GM19438 (cell line): ENCODE measurements at regions not wholly inside any gene's neighbourhood (a gene's known extent, or its start where the extent isn't known, plus 50 kb on each side); places are given as distances from the start of the nearest gene placed in this dataset.

Source experiments
- ATAC-seq: cut with Tn5 transposase; IDR thresholded peaks from one replicate; pipeline ENCODE4 v1.9.1; 2021; ENCODE audit warnings: low read depth; ENCODE audit not compliant: unreplicated experiment

DNA sequence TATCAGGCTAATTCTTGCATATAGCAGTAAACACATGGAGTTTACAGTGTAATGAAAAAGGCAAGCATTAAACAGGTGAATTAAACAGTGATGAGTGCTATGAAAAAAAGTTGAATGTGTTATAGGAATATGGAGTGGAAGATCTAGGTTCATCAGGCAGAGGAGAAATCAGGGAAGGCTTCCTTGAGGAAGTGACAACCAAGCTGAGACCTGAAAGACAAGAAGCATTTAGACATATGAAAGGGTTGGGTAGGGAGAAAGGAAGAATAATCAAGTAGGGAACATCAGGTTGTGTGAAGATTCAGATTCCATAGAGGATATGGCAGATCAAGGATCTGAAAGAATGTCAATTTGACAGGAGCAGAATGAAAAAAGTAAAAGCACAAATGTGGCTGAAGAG is 612.5 kb downstream of the PRELID2 start:
- ATAC-seq = no peak

DNA sequence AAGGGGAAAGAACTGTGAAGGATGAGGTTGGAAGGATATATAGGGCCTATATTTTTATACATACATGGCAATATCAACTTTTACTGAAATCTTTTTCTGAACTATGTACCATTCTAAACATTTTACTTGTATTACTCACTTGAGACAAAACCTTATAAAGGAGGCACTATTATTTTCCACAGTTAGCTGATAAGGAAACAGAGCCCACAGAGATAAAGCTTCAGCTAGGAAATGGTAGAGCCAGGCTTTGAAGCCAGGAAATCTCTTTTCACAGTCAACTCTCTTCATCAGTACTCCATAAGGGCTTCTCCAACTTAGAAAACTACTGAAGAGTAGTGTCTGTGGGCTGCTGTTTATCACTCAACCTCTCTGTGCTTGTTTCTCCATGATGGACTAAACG is 613.7 kb downstream of the PRELID2 start:
- no peak for ATAC-seq

DNA sequence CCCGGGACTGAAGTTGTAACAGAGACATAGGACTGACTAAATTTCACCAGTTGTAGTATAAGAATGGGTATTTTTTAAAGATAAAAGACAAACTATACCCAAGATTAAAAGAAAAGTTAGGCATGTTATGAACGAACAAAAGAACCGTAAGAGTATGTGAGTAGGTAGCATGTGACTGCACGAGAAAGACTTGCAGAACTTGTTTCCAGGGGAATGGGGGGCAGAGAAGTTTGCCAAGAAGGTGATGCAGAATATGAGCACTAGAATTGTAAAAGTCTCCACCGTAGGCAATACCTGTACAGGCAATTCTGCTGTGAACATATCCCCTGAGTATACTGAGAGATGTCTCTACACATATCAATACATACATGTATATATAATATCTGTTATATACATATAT is 614.7 kb downstream of the PRELID2 start:
- ATAC-seq = no peak

DNA sequence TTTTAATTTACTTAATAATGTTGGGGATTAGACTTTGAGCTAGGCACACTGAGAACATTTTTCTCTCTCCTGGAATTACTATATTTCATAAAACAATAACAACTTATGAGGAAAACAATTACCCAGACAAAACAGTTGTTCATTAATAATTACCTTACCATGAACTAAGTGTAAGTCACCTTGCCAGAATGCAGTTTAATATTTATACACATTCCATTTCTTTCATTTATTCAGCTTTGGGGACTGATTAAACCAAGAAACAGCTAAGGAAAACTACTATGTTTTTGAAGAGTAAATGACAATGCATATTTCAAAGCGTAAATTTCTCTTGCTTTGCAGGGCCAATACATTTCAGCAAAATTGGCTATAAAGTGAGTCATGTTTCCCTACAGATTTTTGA is 616.2 kb downstream of the PRELID2 start:
- ATAC-seq = no peak

DNA sequence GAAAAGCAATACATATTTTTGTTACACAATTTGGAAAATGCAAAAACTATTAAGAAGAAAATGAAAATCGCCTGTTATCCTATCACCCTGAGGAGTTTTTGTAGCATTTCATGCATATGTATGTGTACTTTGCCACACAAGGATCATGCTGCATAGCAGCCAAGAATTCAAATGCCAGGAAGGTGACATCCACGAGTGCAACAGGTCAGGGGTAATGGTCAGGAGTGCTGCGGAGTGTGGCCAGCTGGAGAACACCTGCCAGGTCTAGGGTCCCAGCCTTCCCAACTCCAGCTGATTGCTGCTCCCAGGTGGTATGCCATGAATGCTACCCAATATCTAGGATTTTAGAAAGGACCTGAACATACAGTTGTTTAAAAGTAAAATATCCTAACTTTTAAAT is 617.1 kb downstream of the PRELID2 start:
- no peak for ATAC-seq

DNA sequence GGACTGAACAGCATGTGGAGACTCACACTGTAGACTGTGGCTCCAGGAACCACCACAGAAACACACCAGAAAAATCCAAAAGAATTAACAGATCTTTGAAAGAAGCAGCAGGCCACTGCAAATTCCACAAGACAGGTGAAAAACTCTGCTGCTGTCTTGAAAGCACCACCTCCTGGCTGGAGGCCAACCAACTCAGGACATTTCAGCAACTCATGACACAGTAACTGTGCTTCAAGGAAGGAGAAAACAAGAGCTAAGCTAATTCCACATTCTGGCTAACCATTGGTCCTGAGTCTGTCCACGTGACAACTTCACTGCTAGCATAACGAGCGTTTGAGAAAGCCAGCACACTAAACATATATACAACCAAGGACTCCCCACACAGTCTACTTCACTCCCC is 625.1 kb downstream of the PRELID2 start:
- ATAC-seq = no peak

DNA sequence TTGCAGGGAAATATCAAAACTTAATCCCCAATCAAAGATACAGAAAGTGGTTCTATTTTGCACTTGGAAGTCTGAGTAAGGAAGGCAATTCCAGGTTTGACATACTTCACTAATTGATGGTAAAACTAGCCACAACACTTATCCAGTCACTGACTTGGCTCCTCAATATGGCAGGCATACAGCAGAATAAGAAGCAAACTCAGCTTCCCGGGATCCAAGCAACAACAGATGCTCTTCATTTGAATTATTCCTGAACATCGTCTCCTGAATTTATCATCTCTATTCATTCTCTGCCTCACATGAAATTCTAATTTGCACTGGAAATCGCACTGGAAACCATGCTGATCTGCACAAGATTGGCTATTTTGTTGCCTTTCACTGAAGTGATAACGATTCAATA is 629.6 kb downstream of the PRELID2 start:
- ATAC-seq = no peak

DNA sequence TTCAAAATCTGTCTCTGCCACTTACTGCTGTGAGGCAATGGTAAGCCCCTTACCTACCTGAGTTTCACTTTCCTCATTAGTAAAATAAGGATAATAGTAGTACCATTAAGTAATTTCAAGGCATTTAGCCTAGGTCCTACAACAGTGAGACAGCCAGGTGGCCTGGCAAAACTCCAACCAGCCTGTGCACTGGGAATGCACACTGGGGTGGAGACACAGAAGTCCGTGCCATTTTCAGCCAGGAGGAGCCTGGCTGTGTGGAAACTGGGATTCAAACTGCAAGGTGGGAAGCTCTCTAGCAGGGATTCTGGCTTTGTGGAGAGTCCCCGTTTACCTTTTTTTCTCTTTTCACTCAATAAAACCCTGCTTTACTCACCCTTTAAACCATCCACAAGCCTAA is 630.4 kb downstream of the PRELID2 start:
- no peak for ATAC-seq

DNA sequence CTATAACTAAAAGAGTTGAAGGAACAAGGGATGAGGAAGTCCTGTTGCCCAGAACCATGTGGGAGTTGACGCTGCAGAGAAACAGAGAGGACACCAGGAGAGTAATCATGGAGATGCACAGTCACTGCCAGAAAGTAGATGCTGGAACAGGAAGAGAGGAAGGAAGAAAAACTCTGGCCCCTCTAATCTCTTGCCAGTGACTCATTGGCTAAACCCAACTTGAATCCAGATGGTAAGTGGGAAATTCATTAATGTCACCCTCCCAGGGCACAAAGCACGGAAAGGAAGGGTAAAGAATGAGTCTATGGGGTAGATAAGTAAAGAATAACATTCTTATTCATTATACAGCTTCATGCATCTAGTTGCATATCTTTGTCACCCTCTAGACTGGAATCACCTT is 631.9 kb downstream of the PRELID2 start:
- ATAC-seq = no peak

DNA sequence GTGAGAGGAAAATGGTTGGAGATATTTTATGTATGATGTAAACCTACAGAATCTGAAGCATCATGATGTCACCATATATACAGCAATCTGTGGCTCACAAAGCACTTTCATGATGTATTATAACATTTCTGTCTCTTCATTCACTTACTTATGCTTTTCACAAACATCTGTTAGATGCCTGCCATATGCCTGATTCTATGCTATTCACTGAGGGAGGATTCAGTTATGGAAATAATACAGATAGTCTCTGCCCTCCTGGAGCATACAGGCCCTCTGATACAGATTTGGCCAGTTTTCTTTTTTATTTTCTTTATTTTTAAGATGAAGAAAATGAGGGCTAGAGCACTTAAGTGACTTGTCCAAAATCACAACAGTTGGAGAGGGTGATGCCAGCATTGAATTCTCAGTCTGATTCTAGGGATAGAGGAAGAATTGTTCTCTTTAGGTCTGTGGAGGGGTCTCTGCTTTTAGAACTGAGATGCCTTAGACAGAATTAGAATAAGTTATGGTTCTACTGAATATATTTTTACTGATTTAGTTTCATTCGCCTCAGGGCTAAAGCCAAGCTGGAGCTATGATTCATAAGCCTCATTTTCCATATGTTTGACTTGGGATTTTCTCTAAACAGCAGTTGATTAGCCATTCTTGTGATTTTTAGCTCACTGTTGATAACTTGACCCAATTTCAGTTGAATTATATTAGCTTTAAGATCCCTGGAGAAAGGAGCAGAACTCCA is 636.4 kb downstream of the PRELID2 start:
- no peak for ATAC-seq

DNA sequence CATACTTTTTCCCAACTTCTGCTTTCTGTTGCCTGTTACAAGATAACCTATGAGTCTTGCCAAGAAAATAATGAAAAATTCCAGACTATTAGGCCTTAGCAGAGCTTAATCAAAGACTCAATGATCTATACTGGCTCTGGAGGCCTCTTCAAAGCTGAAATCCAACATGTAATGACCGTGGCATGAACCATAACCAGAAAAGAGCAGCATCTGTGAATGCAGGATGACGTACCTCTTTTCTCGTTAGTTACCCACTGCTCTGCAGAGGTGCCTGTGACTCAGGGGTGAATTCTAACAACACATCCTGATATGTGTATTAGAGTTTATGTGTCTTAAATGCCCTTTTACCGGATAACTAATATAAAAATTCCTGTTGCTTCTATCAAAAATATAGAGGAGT is 645.4 kb downstream of the PRELID2 start:
- no peak for ATAC-seq

DNA sequence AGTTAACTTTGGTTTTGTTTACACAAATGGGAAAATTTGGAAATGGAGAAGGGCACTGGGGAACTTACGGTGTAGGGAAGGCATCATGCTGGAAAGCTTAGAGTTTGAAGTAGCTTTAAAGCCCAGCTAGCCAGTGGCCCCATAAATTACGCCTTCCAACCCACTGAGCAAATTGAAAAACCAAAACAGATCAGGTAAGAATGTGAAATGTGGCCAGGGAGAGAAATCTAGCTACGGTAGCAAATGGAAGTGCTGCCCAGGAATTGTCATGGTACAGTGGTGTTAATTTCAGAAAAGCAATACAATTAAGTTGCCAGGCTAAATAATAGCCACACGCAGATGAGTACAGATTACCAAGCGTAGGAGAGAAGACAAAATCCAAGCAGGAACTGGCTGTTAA is 654.8 kb downstream of the PRELID2 start:
- ATAC-seq = no peak

DNA sequence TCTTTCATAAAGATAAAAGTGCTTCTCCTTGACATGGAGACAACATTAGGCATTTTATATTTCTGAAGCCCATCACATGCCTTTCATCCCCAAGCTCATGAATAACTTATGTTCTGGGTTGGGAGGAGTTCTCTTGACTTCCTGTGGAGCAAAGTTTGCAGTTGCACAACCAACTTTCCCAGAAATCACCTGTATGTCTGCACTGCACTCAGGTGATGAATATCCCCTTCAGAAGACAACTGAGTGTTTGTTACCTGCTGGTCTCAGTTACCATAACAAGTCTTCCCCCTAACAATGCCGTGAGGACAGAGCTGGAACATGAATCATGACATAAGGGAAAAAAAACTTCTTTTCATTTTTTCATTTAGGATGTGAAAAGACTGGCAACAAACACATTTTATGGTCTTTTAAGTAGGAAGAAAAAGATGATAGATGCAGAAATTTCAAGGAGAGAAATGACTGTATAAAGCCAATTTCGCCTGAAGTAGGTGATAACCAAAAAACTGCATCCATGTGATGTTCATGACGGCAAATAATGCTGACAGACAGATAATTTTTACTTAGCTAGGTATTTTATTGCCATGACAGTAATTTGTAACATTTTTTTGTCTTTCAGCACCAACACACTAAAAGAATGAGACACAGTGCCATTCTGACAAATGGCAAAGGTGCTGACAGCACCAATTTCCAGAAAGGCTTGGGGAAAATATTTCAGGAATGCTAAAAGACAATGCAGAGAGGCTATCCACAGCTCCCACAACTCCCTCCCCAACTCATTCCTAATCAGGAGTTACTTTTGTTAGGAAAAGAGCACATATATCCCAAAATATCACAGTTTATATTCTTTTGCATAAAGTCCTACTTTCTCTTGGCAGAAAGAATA is 656.3 kb downstream of the PRELID2 start:
- no peak for ATAC-seq

DNA sequence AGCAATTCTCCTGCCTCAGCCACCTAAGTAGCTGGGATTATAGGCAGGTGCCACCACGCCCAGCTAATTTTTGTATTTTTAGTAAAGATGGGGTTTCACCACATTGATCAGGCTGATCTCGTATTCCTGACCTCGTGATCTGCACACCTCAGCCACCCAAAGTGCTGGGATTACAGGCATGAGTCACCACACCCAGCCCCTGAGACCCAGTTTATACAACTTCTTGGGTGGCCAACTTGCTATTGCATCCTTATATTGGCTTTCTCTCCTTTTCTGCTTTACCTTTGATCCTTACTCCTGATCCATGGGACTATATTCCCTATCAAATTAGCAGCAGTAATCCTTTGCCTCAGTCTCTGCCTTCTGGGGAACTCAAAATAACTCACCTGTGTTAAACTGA is 659.1 kb downstream of the PRELID2 start:
- no peak for ATAC-seq

DNA sequence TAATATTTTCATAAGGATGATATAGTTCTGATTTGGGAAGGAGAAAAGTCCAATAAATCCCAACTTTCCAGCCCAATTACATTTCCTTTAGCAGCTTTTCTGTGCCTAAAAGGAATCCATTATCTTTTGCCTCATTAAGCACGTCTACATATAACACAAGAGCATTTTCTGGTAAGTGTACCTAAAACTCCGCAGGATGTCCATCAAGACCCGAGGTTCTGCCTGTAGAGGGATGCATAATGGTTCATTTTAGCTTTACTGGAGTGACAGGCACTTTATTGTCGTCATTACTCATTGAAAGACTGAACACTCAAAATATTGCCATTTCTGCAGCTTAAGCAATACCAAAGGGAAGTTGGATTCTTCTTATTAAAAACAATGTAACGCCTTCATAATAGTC is 669.0 kb downstream of the PRELID2 start:
- no peak for ATAC-seq

DNA sequence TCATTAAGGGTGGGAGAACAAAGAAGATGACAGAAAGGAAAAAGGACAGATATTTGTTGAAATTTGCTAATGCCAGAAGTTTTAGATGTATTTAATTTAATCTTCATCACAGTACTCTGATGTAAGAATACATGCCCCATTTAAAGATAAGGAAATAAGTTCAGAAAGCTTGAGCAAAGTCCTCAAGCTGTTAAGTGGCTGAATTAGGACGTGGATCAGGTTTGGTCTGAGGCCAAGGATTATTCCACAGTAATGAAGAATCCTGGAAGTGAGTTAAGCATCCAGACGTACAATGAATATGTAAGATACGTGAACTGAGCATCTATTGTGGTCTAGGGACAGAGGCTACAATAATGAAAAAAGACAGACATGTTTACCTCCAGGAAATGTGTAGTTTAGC is 671.3 kb downstream of the PRELID2 start:
- ATAC-seq = no peak

DNA sequence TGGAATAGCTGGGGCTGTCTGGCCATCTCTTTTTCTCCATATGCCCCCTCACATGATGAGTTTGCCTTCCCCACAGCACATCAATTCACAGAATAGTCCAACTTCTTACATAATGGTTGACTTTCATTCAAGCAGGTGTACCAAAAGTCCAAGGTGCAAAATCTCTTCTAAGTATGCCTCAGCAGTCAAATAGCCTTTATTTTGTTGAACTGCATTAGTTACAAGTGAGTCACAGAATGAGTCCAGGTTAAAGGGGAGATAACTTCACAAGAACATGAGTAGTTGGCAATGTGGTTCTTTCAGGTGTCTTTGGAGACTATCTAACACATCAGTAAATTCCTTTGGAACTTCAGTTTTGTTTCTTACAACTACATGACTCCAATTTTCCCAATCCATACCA is 672.5 kb downstream of the PRELID2 start:
- ATAC-seq = no peak

DNA sequence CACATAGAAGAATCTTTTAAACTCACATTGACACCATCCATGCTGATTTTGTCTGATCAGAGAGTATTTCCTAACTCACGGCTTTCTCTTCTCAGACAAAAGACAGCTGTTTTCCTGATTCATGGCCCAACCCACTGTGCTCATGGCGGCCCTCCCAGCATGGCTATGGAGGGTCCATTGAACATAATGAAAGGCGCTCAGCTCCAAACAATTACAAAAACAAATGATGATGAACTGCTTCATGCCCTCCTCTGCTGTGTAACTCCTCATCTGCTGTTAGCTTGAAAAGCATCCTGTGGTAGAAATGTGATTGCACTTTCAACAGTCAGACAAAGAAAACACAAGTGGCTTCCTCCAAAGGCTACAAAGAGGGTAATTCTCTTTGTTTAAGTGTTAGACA is 673.8 kb downstream of the PRELID2 start:
- no peak for ATAC-seq

DNA sequence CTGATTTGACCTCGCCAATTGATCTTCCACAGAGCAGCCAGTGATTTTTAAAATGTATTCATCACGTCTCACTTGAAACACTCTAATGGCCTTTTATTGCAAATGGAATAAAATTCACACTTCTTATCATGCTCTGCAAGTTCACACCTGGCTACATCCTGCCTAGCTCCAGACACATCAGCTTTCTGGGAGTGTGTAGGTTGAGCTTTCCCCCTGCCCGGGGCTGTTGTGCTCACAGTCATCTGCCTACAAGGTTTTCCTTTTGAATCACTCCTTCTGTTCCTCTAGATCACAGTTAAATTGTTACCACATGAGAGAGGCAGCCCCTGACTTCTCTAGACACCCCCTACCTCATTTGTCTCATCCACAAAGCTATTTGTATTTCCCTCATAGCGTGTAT is 674.5 kb downstream of the PRELID2 start:
- no peak for ATAC-seq

DNA sequence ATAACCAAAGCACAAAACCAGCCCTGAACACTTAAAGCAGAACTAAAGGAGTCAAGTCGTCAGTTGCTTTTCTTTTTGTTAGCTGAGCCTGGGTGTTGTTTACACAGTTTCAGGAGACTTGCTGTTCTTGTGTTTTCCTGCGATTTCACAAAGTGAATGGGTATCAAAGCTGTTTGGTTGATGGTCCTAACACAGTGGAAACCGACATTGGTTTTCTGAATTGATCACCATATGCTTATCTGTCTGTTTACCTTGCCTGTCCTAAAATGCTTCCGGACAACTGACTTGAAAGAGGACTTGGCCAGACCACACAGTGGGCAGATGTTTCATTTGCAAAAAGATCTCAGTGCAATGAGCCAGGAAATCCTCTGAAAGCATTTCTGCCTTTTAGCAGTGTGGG is 676.4 kb downstream of the PRELID2 start:
- no peak for ATAC-seq

DNA sequence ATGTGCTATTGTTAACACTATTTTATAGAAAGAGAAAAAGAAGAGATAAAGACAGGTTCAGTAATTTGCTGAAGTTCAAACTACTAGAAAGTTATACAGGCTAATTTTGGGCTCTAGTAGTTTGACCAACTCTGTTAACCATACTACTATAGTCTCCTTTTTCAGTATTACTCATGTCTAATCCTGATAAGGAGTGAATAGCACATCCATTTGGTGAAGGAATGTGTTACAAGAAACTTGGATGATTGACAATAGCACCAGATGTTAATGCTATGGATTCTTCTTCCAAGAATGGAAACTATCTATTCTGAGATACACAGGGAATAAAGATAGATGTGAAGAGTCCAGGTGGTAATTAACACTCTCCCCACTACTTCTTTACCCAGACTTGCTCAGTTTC is 677.3 kb downstream of the PRELID2 start:
- ATAC-seq = no peak

DNA sequence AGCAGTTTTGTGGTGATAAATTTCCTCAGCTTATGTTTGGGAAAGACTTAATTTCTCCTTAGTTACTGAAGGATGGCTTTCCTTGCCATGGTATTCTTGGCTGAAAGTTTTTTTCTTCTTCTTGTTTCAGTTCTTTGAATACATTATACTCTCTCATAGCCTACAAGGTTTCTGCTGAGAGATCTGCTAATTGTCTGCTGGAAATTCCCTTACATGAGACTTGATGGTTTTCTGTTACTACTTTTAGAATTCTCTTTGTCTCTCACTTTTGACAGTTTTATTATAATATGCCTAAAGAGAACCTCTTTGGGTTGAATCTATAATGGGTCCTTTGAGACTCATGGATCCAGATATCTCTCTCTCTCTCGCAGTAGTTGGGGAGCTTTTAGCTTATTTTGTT is 693.6 kb downstream of the PRELID2 start:
- ATAC-seq = no peak
